HG02610 (cell line): ENCODE measurements at regions not wholly inside any gene's neighbourhood (a gene's known extent, or its start where the extent isn't known, plus 50 kb on each side); places are given as distances from the start of the nearest gene placed in this dataset.

Experiments used
- ATAC-seq: cut with Tn5 transposase; IDR thresholded peaks from one replicate; pipeline ENCODE4 v1.9.1; 2021; ENCODE audit warnings: mild to moderate bottlenecking, moderate library complexity; ENCODE audit not compliant: unreplicated experiment

DNA sequence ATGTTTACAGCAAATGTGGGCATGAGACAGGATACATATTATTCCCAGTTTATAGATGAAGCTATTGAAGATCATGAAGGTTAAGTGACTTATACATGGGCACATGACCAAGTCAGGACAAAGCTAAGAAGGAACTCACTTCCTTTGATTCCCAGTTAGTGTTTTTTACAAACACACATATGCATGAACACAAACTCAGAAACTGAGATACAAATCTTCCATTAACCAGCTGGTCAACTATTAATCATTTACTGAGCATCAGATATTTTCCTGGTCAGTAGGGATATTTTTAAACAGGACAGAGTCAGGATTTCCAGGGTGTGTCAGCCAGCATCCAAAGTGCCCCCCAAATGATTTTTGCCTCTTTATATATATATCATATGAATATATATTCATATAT is 222.2 kb downstream of the OGFRL1 start:
- no peak for ATAC-seq

- no peak for ATAC-seq
Measured at GRCh38 chr6:71512256-71512655, 223.6 kb downstream of the OGFRL1 start.

DNA sequence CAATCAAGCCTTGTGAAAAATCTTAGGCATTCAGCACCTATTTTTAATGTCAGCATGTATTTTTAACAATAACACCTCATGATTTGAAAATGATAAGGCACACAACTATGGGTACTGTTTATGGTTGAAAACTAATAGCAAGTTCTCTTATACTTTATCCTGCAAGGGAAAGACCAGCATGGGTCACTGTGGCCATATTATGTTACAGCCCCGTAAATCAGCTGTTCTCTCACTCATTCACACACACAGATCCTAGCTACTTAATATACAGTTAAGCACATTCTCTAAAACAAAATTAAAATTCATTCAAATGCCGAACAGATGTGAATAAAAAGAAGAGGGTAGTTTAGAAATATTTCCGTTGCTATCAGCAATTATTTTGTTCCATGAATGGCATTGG is 224.4 kb downstream of the OGFRL1 start:
- no peak for ATAC-seq

GRCh38 chr6:71523548-71523947 is 234.9 kb downstream of the OGFRL1 start:
- ATAC-seq = no peak

DNA sequence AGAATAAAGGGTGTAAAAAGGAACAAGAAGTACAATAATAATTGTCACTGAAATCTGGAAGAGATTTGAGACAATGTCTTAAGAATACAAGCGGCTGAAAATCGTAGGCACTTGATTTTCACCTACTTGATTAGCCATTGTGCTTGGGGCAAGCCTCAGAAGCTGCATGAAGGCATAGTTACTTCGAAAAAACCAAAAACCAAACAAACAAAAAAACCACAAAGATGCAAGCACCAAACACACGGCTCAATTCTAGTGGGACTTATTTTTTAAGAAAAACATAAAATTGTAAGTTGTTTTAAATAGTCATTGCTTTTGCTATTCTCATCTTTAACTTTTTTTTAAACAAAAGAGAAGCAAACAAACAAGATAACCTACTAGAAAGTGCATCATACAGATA is 235.6 kb downstream of the OGFRL1 start:
- no peak for ATAC-seq

DNA sequence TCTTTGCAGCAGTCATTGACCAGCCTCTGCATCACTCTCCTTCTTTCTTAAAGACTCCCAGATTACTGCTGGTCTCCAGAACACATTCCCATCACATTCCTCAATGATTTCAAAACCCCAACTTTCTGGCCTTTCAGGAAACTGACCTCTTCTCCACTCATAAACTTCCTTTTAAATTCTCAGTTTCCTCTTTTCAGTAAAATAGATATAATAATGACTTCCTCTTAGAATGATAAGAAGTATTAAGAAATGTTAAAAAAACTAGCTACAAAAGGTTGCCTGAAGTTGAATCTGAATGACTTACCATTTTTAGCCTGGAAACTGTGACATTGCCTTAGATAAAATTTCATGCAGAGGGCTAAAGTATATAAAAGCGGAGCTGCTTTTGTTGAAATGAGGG is 239.3 kb downstream of the OGFRL1 start:
- no peak for ATAC-seq

- ATAC-seq = no peak
Measured at GRCh38 chr6:71529026-71529425, 240.4 kb downstream of the OGFRL1 start.

GRCh38 chr6:71529769-71530168 is 241.2 kb downstream of the OGFRL1 start:
- ATAC-seq = no peak

DNA sequence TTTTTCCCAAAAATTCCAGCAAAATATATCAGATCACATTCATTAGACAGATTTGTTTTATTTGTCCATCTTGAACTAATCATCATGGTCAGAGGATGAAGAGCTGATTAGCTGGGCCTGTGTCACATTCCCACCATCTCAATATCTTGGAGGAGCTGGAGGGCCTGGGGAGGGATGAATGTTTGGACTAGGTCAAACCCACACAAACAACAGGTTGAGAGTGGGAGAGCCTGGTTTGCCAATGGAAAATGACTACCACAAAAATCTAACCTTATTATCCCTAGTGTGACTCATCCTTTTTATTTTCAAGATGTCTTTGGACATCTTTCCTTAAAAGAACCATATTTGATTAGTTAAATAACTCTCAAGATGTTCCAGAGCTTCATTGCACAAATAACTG is 242.4 kb downstream of the OGFRL1 start:
- no peak for ATAC-seq

DNA sequence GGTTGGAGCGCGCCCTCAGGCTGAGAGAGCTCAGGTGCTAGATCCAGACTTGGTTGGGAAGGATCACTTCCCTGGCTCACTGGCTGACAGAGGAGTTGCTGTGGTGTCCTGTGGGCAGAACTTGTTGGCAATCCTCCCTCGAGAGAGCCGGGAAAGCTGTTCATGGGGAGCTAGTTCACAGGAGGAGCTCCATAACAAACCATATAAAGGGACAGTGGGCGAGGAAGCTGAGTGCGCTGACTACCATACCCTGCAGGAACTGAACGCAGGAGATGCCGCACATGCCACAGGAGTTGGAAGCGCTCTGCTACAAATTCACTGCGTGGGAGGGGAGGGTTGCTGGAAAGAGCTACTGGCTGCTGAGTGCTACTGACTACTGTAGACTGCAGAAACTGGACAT is 243.2 kb downstream of the OGFRL1 start:
- ATAC-seq = no peak

- ATAC-seq = no peak
Measured at GRCh38 chr6:71533939-71534379, 245.3 kb downstream of the OGFRL1 start.

DNA sequence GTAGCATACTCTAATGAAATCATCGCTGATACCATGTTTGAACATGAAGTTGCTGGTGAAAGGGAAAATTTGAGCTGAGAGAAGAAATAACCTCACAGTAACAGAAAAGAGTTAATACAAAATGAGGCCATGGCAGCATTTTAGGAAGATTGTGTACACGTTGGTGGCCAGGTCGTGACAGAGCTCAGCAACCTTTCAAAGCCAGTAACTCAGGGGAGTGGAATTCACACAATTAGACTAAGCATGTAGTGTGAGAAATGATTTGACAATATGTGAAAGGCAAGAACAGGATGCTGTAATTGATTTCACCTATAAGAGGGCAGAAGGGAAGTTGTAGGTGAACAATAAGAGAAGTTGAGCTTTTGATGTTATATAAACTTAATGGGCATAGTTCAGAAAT is 246.3 kb downstream of the OGFRL1 start:
- no peak for ATAC-seq

- no peak for ATAC-seq
Measured at GRCh38 chr6:71537717-71538116, 249.1 kb downstream of the OGFRL1 start.

DNA sequence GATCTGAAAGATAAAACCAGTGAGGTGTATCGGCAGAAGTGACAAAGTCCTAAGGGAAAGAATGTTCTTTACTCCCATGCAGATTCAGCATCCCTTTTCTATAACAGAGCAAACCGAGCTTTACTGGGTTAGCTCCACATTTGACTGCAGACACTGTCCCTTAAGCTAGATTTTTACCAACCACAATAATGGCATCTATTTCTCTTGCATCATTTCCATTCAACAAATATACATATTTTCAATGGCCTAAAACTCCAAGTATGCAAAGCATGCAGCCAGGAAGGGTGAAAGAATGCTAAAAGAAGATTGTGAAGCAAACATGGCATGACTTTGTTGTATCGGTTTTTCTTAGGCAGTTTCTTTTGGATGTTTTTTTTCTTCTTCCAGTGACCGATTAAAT is 255.4 kb downstream of the OGFRL1 start:
- ATAC-seq = no peak

GRCh38 chr6:71544906-71545305 is 256.3 kb downstream of the OGFRL1 start:
- no peak for ATAC-seq

DNA sequence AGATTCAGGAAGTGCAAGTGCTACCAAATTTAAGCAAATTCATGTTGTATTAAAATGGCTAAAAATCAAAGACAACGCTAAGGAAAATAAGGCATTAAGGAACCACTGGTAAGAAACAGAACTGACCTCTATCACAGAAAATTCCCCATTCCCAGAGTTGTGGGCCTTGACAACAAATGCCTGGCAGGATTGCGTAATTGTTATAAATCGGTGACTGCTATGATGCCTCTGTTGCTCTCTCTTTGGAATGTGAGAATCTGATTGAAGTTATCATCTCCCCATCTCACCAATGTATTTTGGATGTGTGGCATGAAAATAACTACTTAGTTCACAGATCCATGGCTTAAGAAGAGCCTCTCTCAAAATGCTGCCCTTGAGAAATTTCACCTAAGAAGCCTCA is 257.3 kb downstream of the OGFRL1 start:
- ATAC-seq = no peak

DNA sequence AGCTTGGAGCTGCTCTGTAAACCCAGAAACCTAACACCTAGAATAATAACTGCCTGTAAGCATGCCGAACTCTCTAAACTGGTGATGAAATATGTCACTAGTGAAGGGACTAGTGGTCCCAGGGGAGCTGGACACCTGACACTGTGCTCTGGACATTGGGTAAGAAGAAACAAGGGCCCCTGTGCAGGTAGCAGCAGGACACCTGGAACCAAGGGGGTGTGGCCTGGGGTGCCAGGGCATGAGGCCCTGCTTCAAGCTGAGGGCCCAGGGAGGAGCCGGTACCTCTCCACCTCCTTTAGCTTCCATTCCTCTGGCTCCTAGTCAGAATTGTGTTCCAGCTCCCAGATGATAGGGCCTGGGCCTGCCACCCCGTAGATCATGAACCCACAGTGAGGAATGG is 263.2 kb downstream of the OGFRL1 start:
- ATAC-seq = no peak

DNA sequence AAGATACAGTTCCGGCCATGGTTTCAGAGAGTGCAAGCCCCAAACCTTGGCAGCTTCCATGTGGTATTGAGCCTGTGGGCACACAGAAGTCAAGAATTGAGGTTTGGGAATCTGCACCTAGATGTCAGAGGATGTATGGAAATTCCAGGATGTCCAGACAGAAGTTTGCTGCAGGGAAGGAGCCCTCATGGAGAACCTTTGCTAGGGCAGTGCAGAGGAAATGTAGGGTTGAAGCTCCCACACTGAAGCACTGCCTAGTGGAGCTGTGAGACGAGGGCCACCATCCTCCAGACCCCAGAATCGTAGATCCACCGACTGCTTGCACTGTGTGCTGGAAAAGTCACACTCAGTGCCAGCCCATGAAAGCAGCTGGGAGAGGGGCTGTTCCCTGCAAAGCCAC is 267.5 kb downstream of the OGFRL1 start:
- no peak for ATAC-seq

DNA sequence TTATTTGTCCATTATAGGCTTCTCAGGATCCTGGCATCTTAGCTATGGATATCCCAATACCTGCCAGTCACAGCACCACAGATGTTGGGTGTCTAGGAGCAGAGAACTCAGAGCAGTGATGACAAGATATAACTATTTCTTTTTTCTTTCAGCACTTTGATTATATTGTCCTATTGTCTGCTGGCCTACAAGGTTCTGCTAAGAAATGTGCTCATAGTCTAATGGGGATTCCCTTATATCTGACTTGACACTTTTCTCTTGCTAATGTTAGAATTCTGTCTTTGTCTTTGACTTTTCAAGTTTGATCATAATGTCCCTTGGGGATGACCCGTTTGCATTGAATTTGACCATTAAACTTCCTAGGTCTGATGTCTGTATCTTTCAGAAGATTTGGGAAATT is 270.4 kb downstream of the OGFRL1 start:
- no peak for ATAC-seq

- no peak for ATAC-seq
Measured at GRCh38 chr6:71567562-71567961, 279.0 kb downstream of the OGFRL1 start.

DNA sequence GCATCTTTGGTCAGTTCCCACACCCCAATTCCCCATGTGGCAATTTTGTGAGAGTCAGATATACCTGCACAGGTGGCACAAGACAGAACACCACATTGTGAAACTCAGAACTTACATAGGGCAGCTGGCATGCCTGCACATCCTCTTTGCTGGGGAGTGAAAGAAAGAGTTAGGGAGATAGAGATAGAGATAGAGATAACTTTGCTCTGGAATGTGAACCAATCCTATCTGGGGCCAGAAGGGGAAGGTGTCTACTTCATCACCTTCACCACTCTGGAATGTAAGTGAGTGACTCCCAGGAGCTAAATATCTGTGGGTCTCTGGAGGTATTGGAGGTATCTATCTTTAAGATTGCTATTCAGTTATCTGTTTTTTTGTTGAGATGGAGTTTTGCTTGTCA is 289.2 kb downstream of the OGFRL1 start:
- ATAC-seq = no peak

- no peak for ATAC-seq
Measured at GRCh38 chr6:71579902-71580301, 291.3 kb downstream of the OGFRL1 start.

- no peak for ATAC-seq
Measured at GRCh38 chr6:71582820-71583219, 294.2 kb downstream of the OGFRL1 start.
